NCI-H69 (cell line): ENCODE measurements at regions not wholly inside any gene's neighbourhood (a gene's known extent, or its start where the extent isn't known, plus 50 kb on each side); places are given as distances from the start of the nearest gene placed in this dataset.
"Not testable (repeated sequence)": the region's sequence is repeated elsewhere in the genome, so short reads cannot be mapped to it uniquely, and the experiment has no call there.

ENCODE experiments used
- DNase-seq: peaks from one replicate; lab custom pipeline; 2025; lab: John Stamatoyannopoulos, UW

DNA sequence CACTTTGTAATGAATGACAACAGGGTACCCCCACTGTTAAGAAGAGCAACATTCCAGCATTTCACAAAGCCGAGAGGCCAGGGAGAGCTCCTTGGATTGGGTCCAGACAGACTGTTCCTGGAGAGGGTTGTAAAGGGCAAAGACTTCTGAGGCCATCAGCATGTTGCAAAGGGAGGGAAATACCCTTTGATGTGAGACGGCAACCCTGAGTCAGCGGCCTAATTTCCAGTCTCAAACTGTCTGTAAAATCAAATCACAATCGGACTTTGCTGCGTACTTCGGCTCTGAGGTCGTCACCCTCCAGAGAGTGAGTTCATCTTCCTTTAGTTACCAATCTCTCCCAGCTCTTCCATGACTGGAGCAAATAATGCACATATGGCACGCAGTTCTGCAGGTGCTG lies 101.0 kb upstream of the DTNBP1 start:
- no peak for DNase-seq

DNA sequence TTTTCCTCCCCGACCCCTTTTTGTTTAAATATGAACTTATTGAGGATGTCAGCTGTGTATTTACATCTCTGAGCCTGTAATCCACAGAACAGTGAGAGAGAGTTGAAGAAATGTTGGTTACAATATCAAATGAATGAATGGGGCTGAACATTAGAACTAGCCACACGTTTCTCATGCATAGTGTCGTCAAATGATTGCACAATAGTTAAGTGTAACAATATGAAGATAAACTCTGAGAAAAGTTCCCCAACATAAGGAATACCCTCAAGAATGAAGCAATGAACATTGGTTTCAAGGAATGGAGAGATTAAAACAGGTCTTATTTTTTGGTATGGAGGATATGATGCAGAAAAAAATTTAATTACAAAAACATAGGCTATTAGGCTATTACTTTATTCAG lies 100.5 kb upstream of the DTNBP1 start:
- no peak for DNase-seq

DNA sequence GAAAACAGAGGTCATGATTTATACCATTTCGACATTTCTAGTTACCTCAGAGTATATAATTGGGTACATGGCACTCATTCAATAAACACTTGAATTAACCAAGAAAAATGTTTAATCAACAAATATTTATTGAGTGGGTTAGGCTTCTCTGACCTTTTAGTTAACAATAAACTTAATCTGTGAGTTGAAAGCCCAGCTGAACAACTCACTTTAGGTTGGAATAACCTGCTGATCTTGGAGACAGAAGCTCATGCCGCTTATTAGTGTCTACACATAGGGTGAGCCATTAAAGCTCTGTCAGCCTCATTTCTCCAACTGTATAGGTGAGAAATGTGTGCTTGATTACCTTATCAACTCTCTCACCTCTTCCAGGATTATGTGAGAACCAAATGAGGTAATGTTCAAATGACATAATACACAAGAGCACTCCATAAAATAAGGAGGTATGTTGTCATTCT lies 98.2 kb upstream of the DTNBP1 start:
- DNase-seq = peak; percentile 65

- no peak for DNase-seq
Observed at GRCh38 chr6:15758631-15759215, 95.9 kb upstream of the DTNBP1 start.

- no peak for DNase-seq
Observed at GRCh38 chr6:15755526-15755925, 92.7 kb upstream of the DTNBP1 start.

GRCh38 chr6:15754706-15755079 lies 91.9 kb upstream of the DTNBP1 start:
- no peak for DNase-seq

- DNase-seq = no peak
Observed at GRCh38 chr6:15754035-15754705, 91.3 kb upstream of the DTNBP1 start.

- no peak for DNase-seq
Observed at GRCh38 chr6:15752820-15753219, 90.0 kb upstream of the DTNBP1 start.

DNA sequence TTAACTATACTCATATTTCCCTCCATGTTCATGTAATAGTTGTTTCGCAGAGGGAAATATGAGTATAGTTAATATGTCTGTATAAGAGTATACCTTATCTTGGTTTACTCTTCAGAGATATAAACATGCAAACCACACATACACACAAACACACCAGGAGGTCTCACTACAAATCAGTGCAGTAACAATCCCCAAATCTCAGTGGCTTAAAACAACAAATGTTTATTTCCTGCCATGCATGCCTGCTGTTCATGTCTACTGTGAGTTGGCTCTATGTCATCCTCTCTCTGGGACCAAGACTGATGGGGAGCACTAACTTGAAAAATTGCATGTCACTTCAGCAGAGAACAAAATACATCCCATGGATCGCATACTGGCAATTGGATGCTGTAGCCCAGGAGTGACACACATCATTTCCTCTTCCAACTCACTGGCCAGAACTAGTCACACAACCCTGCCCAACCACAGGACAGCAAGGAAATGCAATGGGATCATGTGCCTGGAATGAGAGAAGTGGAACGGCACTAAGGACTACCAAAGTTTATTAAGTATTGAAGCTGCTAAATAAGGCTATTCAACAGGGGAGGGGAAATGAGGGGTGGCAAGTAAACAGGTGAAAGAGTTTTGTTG lies 89.0 kb upstream of the DTNBP1 start:
- no peak for DNase-seq

GRCh38 chr6:15748341-15748740 lies 85.5 kb upstream of the DTNBP1 start:
- no peak for DNase-seq

DNA sequence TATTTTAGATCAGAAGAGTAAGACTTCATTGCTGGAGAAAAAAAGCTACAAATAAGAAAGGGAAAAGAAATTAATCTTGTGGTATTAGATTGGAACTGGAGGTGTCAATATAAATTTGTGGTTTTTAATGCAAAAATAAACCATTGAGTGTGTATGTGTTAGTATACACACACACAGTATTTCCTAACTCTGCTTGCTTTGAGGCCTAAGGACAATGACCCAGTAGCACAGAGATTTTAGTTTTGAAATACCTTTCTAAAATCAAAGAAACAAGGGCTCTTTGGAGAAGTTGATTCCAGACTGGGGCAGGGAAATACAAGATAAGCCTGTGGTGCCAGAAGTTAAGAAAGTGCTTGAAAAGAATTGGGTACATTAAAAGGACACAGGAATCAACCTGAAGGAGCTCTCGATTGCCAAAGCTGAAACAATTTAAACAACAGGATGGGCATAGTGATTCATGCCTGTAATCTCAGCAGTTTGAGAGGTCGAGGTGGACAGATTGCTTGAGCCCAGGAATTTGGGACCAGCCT lies 84.6 kb upstream of the DTNBP1 start:
- DNase-seq = no peak

GRCh38 chr6:15745781-15746180 lies 83.0 kb upstream of the DTNBP1 start:
- DNase-seq = no peak

DNA sequence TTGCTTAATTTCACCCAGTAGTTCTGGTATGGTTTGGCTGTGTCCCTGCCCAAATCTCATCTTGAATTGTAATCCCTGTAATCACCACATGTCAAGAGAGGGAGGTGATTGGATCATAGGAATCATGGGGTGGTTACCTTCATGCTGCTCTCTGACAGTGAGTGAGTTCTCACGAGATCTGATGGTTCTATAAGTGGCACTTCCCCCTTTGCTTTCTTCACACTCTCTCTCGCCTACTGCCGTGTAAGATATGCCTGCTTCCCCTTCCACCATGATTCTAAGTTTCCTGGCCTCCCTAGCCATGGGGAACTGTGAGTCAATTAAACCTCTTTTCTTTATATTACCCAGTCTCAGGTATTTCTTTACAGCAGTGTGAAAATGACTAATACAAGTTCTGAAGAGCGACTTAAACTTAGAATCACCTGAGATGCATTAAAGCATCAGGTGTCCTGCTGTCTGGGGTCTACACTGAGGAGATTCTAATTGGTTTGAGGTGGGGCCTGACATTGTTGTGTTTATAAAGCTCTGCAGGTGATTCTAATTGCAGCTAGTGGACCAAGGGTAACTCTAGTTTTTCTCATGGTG lies 82.1 kb upstream of the DTNBP1 start:
- peak; percentile 50 for DNase-seq

- DNase-seq = not testable (repeated sequence)
Observed at GRCh38 chr6:15742013-15742412, 79.2 kb upstream of the DTNBP1 start.

GRCh38 chr6:15741405-15741804 lies 78.6 kb upstream of the DTNBP1 start:
- DNase-seq = no peak

- DNase-seq = peak; percentile 9
Observed at GRCh38 chr6:15739867-15740266, 77.0 kb upstream of the DTNBP1 start.

DNA sequence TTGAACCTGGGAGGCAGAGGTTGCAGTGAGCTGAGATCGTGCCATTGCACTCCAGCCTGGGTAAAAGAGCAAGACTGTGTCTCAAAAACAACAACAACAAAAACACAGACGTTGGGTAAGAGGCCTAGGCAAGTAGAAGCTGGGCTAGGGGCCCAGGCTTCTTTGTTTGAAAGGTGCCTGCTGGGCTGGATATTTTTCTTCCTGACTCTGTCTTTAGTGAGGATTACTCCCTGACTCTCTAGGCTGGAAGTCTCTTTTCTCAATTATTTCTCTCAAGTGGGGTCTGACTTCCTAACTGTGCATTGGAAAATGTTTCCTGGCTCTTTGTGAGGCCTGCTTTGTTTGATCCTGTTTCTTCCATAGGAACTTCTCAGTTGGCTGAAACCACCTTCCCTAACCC lies 76.5 kb upstream of the DTNBP1 start:
- no peak for DNase-seq

- not testable (repeated sequence) for DNase-seq
Observed at GRCh38 chr6:15738195-15738594, 75.4 kb upstream of the DTNBP1 start.

- peak; percentile 44 for DNase-seq
Observed at GRCh38 chr6:15736297-15736696, 73.5 kb upstream of the DTNBP1 start.

GRCh38 chr6:15735567-15736265 lies 72.9 kb upstream of the DTNBP1 start:
- peak; percentile 80 for DNase-seq

DNA sequence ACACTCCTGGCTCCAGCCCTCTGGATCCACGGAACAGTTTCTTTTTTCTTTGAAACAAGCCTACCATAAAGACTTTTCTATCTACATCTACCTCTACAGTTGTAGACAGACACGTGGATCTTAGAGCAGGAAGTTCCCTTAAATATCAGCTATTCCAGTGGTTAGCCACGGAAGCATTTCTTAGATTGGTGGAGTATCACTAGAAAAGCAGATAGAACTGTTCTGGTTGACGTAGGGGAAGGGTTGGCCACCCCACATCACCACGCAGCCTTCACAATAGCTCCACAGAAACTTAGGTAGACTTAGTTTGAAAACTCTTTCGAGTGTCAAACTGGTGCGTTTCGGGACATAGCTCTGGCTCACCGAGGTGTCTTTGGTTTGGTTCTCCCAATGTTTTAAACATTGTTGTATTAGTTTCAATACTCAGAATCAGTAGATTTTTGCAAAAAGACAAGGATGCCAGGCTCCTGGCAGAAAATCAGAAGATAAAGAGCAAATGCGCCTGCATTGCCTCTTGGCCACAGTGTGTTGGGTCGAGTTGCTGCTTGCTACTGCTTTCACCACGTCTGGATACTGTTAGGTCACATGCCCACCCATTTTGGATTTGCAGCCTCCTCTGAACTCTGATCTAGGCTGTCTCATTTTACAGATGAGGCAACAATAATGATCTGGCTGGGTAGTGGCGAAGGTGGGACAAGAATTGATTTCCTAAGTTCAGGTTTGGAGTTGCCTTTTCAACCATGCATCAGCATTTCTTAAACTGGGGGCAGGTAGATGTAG lies 71.5 kb upstream of the DTNBP1 start:
- DNase-seq = no peak
